Dermis blood vessel endothelial cell (primary cell): ENCODE measurements at regions not wholly inside any gene's neighbourhood (a gene's known extent, or its start where the extent isn't known, plus 50 kb on each side); places are given as distances from the start of the nearest gene placed in this dataset.

Source experiments
- DNase-seq: peaks from one replicate; pipeline ENCODE4 v3.0.0; 2010

- DNase-seq = no peak
Measured at GRCh38 chr7:16051561-16052255, 365.2 kb upstream of the MEOX2 start.

GRCh38 chr7:16046041-16046440, 359.6 kb upstream of the MEOX2 start:
- DNase-seq = no peak

- no peak for DNase-seq
Measured at GRCh38 chr7:16045296-16045695, 358.8 kb upstream of the MEOX2 start.

- no peak for DNase-seq
Measured at GRCh38 chr7:16044645-16045044, 358.2 kb upstream of the MEOX2 start.

- no peak for DNase-seq
Measured at GRCh38 chr7:16040346-16040745, 353.9 kb upstream of the MEOX2 start.

- no peak for DNase-seq
Measured at GRCh38 chr7:16038906-16039305, 352.4 kb upstream of the MEOX2 start.

GRCh38 chr7:16035392-16035791, 348.9 kb upstream of the MEOX2 start:
- DNase-seq = no peak

- no peak for DNase-seq
Measured at GRCh38 chr7:16034866-16035265, 348.4 kb upstream of the MEOX2 start.

- DNase-seq = peak; percentile 2
Measured at GRCh38 chr7:16034353-16034752, 347.9 kb upstream of the MEOX2 start.

GRCh38 chr7:16033233-16033632, 346.8 kb upstream of the MEOX2 start:
- DNase-seq = no peak

GRCh38 chr7:16028636-16029035, 342.2 kb upstream of the MEOX2 start:
- no peak for DNase-seq

GRCh38 chr7:16028103-16028502, 341.6 kb upstream of the MEOX2 start:
- DNase-seq = peak; percentile 77

GRCh38 chr7:16027396-16027795, 340.9 kb upstream of the MEOX2 start:
- no peak for DNase-seq

- peak; percentile 31 for DNase-seq
Measured at GRCh38 chr7:16026253-16027020, 340.0 kb upstream of the MEOX2 start.

- no peak for DNase-seq
Measured at GRCh38 chr7:16025696-16026095, 339.2 kb upstream of the MEOX2 start.

- DNase-seq = no peak
Measured at GRCh38 chr7:16023503-16023902, 337.0 kb upstream of the MEOX2 start.

GRCh38 chr7:16023046-16023445, 336.6 kb upstream of the MEOX2 start:
- DNase-seq = peak; percentile 31

- DNase-seq = no peak
Measured at GRCh38 chr7:16021851-16022250, 335.4 kb upstream of the MEOX2 start.

- no peak for DNase-seq
Measured at GRCh38 chr7:16015981-16016380, 329.5 kb upstream of the MEOX2 start.

- DNase-seq = no peak
Measured at GRCh38 chr7:16014031-16014430, 327.5 kb upstream of the MEOX2 start.

GRCh38 chr7:16007911-16008310, 321.4 kb upstream of the MEOX2 start:
- DNase-seq = no peak

GRCh38 chr7:16004702-16005101, 318.2 kb upstream of the MEOX2 start:
- DNase-seq = no peak

- DNase-seq = no peak
Measured at GRCh38 chr7:16001477-16001876, 315.0 kb upstream of the MEOX2 start.

GRCh38 chr7:15998617-15999016, 312.1 kb upstream of the MEOX2 start:
- DNase-seq = peak; percentile 48
